Adrenal gland (tissue), 9 donors: ENCODE measurements at regions not wholly inside any gene's neighbourhood (a gene's known extent, or its start where the extent isn't known, plus 50 kb on each side); places are given as distances from the start of the nearest gene placed in this dataset.
"Not testable (repeated sequence)": the region's sequence is repeated elsewhere in the genome, so short reads cannot be mapped to it uniquely, and the experiment has no call there.

Experiments
- DNase-seq, 7 donors: peaks; one replicate each; pipeline ENCODE4 v3.0.0-alpha.2; 2019 to 2020
- H3K27ac ChIP-seq, 5 donors: fragments of 200-600 bp; sonication (generic) in 4 of 5; 1 replicate in 3 of 5; 2 replicates in 2 of 5; pipeline versions ENCODE4 v1.5.1 to v1.8.0; 2016 to 2020; ENCODE audit warnings: mild to moderate bottlenecking in 1 of 5
- H3K27me3 ChIP-seq: fragments of 200-600 bp; 2 replicates; pipeline ENCODE4 v1.8.0; 2021
- H3K36me3 ChIP-seq, 2 donors: fragments of 200-600 bp; replicated peaks in 1 of 2; 1 replicate in 1 of 2; 2 replicates in 1 of 2; pipeline versions ENCODE4 v1.5.1 to v1.8.0; 2018 to 2022
- H3K4me1 ChIP-seq, 2 donors: fragments of 200-600 bp; replicated peaks in 1 of 2; 1 replicate in 1 of 2; 2 replicates in 1 of 2; pipeline versions ENCODE4 v1.5.1 to v1.8.0; 2018 to 2021
- H3K4me3 ChIP-seq, 4 donors: fragments of 200-600 bp; sonication (generic) in 3 of 4; one replicate each; pipeline ENCODE4 v1.5.1; 2016 to 2018
- H3K9me3 ChIP-seq, 3 donors: fragments of 200-600 bp; sonication (generic) in 1 of 3; replicated peaks in 1 of 3; 1 replicate in 2 of 3; 2 replicates in 1 of 3; pipeline versions ENCODE4 v1.5.1 to v1.8.0; 2016 to 2021
- POLR2A ChIP-seq, 2 donors: fragments of 450-650 bp; IDR thresholded peaks; one replicate each; pipeline ENCODE4 v1.6.1; 2017; ENCODE audit warnings: antibody characterized with exemption in 2 of 2, mild to moderate bottlenecking in 2 of 2, moderate library complexity in 1 of 2
- WGBS, 4 donors: extraction: QIAGEN DNeasy Blood & Tissue Kit in 2 of 4; methylation state at CpG; one replicate each; pipeline versions ENCODE4 v1.1.5 to v1.1.7; 2013 to 2017; 5-methylcytosine and 5-hydroxymethylcytosine counted together
- intact Hi-C, 2 donors: fragments of 100-400 bp; cut with DNase I; formaldehyde crosslinking; loops; one replicate each; pipeline versions ENCODE4 v1.14.1 to v1.15.0; 2022 to 2023
- TF ChIP-seq, protein P1 (sequence below), 6 experiments: fragments of 450-650 bp in 4 of 6; fragments of 200-600 bp in 2 of 6; sonication (generic) in 1 of 6; IDR thresholded peaks; 1 replicate in 5 of 6; 2 replicates in 1 of 6; pipeline versions ENCODE4 v1.5.1 to v1.8.0; 2016 to 2021; ENCODE audit warnings: antibody characterized with exemption in 6 of 6, mild to moderate bottlenecking in 2 of 6, moderate library complexity in 1 of 6
- donor health status: healthy with polysubstance abuse.
- donor health status: Bipolar disorder and iron deficiency.
- donor health status: DM: yes; HTN: yes; CAD: no.
- donor health status: DM: no; HTN: no; CAD: no.
- donor health status: DM: no; HTN: no; CAD: no.

DNA sequence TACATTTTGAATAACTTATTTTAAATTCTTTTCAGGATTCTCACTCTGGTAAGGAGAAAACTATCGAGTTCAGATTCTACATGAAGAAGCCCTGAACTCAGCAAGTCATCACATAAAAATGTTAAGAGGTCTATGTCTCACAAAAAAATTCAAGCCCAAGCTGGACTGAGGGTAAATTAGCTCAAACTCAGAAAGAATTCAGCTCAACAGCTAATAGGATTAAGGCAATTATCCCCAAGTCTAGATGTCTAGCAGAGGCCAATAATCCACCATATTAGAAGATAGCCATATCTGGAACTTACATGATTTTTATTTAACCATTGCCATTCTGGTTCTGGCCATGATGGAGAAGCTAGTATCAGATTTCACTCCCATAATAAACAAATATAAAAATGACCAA, 909.7 kb downstream of the PLOD2 start:
- DNase-seq: no peak
- intact Hi-C loops: no loop called here
- peaks cover 0 to 12% (median 0%) of the 10 kb centered on the region in 3 donors for H3K9me3 ChIP-seq
- no peak for TF ChIP-seq POLR2A (IDR thresholded peaks at IDR 0.05)
- TF ChIP-seq, protein P1, sequence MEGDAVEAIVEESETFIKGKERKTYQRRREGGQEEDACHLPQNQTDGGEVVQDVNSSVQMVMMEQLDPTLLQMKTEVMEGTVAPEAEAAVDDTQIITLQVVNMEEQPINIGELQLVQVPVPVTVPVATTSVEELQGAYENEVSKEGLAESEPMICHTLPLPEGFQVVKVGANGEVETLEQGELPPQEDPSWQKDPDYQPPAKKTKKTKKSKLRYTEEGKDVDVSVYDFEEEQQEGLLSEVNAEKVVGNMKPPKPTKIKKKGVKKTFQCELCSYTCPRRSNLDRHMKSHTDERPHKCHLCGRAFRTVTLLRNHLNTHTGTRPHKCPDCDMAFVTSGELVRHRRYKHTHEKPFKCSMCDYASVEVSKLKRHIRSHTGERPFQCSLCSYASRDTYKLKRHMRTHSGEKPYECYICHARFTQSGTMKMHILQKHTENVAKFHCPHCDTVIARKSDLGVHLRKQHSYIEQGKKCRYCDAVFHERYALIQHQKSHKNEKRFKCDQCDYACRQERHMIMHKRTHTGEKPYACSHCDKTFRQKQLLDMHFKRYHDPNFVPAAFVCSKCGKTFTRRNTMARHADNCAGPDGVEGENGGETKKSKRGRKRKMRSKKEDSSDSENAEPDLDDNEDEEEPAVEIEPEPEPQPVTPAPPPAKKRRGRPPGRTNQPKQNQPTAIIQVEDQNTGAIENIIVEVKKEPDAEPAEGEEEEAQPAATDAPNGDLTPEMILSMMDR (IDR thresholded peaks at IDR 0.05): no peak
- no peak overlapping the region for H3K27ac ChIP-seq
- WGBS, 4 donors: 51 to 78% (median 65%) methylated on average over 1 of the region's 1 CpG
- no peaks in the 10 kb centered on the region for H3K27me3 ChIP-seq
- no peak overlapping the region for H3K4me3 ChIP-seq
- no peaks in the 10 kb centered on the region for H3K36me3 ChIP-seq
- no peaks in the 10 kb centered on the region for H3K4me1 ChIP-seq

DNA sequence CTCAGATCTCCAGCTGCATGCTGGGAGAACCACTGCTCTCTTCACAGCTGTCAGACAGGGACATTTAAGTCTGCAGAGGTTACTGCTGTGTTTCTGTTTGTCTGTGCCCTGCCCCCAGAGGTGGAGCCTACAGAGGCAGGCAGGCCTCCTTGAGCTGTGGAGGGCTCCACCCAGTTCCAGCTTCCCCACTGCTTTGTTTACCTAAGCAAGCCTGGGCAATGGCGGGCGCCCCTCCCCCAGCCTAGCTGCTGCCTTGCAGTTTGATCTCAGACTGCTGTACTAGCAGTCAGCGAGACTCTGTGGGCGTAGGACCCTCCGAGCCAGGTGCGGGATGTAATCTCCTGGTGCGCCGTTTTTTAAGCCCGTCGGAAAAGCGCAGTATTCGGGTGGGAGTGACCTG, 903.0 kb downstream of the PLOD2 start:
- WGBS, 4 donors: 91 to 95% (median 92%) methylated on average over 12 of the region's 12 CpGs
- intact Hi-C loops: not testable (repeated sequence)

DNA sequence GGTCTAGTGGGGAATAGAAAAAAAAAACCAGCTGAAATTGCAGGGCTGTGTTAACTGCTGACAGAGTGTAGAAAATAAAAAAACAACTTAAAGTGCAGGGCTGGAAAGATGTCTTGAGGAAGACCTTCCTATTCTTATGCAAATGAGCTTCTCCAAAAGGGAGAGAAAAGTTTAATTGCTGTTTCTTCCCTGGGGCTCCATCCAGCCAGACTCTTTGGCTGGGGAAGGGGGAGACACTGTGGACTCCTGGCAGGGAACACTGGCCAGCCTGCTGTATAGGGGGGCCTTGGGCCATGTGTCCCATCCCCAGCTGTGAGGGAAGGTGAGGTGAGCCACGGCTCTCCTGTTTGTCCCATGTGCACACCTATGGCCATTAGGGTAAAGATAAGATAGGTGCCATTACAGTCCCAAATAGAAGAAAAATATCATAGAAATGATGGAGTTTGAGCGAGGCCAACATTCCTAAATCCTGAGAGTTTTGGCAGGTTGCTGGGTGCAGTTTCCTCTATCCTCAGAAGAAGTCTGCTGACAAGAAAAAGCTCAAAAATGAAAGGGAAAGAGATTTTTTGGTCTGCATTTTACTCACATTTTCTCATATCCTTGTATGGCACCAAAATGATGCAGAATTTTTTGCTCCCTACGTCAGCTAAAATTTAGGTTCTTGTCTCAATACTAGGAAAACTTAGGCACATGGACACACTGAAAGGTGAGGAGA, 901.7 kb downstream of the PLOD2 start:
- intact Hi-C loops: no loop called here
- no peaks in the 10 kb centered on the region for H3K36me3 ChIP-seq
- no peak for DNase-seq
- WGBS, 4 donors: 77 to 89% (median 84%) methylated on average over 3 of the region's 3 CpGs
- H3K27me3 ChIP-seq: no peaks in the 10 kb centered on the region
- no peaks in the 10 kb centered on the region for H3K9me3 ChIP-seq
- TF ChIP-seq, protein P1 (IDR thresholded peaks at IDR 0.05): no peak
- no peak for TF ChIP-seq POLR2A (IDR thresholded peaks at IDR 0.05)
- no peak overlapping the region for H3K4me3 ChIP-seq
- H3K4me1 ChIP-seq: no peaks in the 10 kb centered on the region
- H3K27ac ChIP-seq: no peak overlapping the region

More for the DNA sequence above, 903.0 kb downstream of the PLOD2 start:
- not testable (repeated sequence) for H3K9me3 ChIP-seq, H3K27me3 ChIP-seq, H3K36me3 ChIP-seq, H3K27ac ChIP-seq, H3K4me1 ChIP-seq, DNase-seq, H3K4me3 ChIP-seq

DNA sequence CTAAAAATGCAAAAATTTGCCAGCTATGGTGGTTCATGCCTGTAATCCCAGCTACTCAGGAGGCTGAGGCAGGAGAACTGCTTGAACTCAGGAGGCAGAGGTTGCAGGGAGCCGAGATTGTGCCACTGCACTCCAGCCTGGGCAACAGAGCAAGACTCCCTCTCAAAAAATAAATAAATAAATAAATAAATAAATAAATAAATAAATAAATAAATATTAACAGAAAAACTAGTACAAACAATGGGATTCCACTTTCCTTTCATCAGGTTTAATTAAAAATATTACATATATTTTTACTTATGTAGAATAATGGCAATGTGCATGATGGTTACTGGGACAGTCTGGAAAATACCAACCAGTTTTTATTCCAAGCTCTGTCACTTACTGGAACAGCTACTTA, 897.5 kb downstream of the PLOD2 start:
- H3K4me3 ChIP-seq, intact Hi-C loops: not testable (repeated sequence)
- WGBS, 4 donors: 83 to 92% (median 87%) methylated on average over 1 of the region's 1 CpG

DNA sequence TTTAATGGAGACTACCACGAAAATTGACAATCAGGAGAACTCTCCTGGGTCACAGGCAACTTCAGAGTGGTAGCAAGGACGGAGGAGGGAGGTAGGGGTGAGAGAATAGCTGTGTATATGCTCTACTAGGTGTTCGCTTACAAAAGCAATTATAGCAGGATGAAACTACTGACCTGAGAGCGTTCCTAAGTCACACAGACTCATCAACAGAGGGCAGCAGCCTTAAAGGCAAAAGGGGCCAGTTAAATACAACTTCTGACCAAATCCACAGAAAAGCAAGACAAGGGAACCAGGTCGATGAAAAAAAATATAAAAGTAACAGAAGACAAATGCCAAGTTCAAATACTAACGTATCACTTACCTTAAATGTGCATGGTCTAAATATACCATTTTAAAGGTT, 894.6 kb downstream of the PLOD2 start:
- whole genome bisulfite sequencing, 4 donors: 62 to 76% (median 68%) methylated on average over 5 to 6 of the region's 6 CpGs
- Histone ChIP-seq H3K4me3 (no peak overlapping the region), H3K27ac (no peak overlapping the region), H3K9me3 (no peaks in the 10 kb centered on the region), H3K4me1 (no peaks in the 10 kb centered on the region), H3K36me3 (no peaks in the 10 kb centered on the region), H3K27me3 (no peaks in the 10 kb centered on the region)
- DNase-seq: no peak
- intact Hi-C loops: no loop called here
- TF ChIP-seq, protein P1 (IDR thresholded peaks at IDR 0.05): no peak
- TF ChIP-seq POLR2A (IDR thresholded peaks at IDR 0.05): no peak

More for the DNA sequence above, 897.5 kb downstream of the PLOD2 start:
- not testable (repeated sequence) for H3K36me3 ChIP-seq, H3K4me1 ChIP-seq, H3K9me3 ChIP-seq, H3K27ac ChIP-seq, DNase-seq, H3K27me3 ChIP-seq
